NCI-H1092 treated with DMSO at 0.1 percent for 48 hours (cell line): ENCODE measurements at regions not wholly inside any gene's neighbourhood (a gene's known extent, or its start where the extent isn't known, plus 50 kb on each side); places are given as distances from the start of the nearest gene placed in this dataset.
"Not testable (repeated sequence)": the region's sequence is repeated elsewhere in the genome, so short reads cannot be mapped to it uniquely, and the experiment has no call there.

Source experiments
- DNase-seq: peaks from one replicate; lab custom pipeline; 2025; lab: John Stamatoyannopoulos, UW

- peak; percentile 37 for DNase-seq
Observed at GRCh38 chr5:114054594-114054993, 307.3 kb upstream of the KCNN2 start.

DNA sequence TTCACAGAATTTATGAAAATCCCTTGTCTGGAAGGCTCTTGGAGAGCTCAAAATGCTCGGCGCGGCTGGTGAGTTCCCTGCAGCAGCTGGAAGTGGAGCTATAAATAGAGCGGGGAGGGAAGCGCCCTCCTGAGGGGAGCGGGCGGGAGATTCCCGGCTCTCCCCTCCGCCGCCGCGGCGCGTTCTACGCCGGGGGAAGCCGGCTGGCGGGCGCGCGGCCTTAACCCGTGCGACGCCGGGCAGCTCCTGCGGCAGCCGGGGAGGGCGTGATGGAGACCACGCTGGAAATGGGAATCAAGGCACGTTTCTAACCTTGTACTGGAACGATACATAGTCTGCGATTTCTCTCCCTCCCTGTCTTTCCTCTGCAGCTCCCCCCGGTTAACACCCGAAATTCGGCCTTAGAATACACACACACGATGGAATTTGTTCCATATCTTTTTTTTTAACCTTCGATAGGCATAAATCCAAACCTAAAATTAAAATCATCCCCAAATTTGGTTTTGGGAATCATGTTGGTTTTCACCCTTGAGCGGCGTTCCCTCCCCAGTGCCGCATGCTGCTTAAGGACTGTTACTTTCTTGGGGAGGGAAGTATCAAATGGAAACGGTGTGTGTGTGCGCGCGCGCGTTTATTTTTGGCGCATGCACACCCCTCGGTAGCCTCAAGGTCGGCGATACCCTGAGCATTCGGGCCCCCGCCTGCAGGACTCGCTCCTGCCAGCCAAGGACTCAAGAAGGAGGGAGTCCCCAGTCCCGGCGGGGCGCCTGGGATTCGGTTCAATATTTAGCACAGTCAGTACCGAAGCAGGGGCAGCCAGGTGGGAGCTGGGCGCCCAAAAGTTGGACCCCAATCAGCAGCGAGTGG lies 306.3 kb upstream of the KCNN2 start:
- peak; percentile 73 for DNase-seq

- no peak for DNase-seq
Observed at GRCh38 chr5:114056185-114056538, 305.7 kb upstream of the KCNN2 start.

DNA sequence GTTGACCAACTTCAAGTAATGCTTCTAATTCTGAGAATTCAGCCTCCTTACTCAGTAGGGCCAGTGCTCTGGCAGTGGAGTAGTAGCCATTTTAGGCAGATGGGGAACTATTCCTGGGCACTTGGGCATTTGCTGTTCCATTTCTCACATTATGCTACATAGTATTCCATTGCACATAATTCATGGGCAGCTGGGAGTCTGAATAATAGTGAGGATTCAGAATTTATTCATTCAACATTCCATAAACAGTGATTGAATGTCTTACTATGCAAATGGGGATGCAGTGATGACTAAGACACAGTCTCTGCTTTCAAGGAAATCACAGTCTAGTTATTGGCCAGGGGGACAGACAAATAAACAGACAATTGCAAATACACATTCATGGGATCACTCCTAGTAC lies 301.0 kb upstream of the KCNN2 start:
- no peak for DNase-seq

DNA sequence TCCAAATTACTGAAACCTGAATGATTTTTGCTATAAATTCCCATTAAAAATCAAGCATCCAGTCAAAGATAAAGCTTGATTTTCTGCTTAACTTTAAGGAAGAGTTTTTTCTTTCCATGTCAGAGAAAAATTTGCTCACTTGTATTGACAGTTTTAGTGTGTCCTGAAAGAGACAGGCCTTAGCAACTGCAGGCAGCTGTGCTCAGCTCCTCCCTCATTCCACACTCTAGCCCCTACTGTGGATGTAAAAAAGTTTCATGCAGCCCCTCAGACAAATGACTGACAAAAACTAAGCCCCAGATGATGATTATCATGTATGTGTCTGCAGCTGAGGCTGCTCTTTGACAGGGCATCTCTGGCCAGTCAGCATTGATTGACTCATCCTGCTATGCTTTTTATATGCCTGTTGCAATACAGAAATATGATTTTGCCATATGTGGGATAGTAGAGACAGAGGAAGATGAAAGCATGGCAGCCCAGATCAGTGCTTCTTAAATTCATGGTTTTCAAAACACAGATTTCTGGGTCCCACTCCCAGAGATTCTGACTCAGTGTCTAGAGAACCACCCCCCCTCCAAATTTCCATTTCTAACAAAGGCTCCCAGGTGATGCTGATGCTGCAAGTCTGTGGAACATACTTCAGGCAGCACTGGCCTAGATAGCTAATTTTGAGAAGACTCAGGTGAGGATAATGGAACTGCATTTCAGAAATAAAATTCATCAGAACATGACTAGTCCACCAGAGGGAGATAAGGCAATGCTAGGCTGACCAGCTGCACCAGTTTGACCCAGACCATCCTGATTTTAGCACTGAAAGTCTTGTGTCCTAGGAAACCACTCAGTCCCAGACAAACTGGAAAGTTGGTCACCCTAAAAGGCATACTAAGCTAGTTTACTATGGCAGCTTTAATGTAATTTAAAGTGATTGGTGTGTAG lies 298.7 kb upstream of the KCNN2 start:
- no peak for DNase-seq

DNA sequence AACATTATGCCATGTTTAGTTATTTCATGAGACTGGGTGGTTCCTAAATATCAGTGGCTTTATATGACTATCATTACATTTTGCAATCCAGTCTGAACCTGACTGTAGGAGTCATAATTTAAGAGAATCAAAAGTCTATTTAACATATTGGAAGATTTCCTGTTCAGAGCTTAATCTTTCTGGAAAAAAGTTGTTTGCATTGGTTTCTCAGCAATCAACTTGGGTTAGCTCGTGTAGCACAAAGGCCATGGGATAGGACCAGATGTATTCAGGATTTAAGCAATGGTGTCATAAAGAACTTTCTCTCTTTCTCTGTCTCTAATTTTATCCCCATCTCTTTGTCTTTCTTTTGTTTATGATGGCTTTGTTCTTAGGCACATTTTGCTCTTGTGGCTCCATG lies 296.0 kb upstream of the KCNN2 start:
- no peak for DNase-seq

GRCh38 chr5:114070093-114070722 lies 291.7 kb upstream of the KCNN2 start:
- no peak for DNase-seq

DNA sequence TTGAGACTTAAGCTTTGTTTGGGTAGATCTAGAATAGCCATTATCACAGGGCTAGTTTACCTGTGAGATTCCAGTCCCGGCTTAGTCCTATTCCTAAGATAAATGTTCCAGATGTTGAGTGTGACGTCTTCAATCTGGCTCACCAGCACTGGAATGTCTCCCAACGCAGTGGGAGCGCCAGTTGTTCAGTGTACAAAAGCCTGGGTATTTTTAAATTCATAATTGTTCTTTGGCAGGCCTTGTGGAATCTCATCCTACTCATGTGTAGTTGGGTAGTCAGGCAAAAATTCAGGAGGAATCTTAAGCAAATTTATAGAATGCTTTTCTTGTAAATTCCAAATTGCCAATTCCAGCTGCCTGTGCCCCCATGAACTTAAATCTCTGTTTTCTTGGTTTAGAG lies 272.6 kb upstream of the KCNN2 start:
- no peak for DNase-seq

DNA sequence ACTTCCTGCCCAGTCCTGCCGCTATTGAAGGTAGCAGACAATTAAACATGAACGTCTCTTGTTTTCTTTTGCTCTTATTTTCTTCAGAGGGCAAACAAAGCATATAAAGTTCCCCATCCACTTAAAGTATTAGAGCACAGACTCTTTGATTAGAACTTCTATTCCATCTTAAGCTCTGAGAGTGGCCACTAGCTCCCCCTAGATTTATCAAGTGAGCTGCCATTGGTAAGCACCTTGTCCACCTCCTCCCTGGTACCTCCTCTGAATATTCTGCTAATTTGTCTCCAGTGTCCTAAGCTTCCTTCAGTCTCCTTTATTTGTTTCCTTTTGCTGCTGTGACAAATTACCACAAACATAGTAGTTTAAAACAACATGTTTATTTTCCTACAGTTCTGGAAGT lies 264.3 kb upstream of the KCNN2 start:
- no peak for DNase-seq

GRCh38 chr5:114099161-114099560 lies 262.7 kb upstream of the KCNN2 start:
- DNase-seq: no peak

- DNase-seq: peak; percentile 0
Observed at GRCh38 chr5:114101153-114101552, 260.7 kb upstream of the KCNN2 start.

DNA sequence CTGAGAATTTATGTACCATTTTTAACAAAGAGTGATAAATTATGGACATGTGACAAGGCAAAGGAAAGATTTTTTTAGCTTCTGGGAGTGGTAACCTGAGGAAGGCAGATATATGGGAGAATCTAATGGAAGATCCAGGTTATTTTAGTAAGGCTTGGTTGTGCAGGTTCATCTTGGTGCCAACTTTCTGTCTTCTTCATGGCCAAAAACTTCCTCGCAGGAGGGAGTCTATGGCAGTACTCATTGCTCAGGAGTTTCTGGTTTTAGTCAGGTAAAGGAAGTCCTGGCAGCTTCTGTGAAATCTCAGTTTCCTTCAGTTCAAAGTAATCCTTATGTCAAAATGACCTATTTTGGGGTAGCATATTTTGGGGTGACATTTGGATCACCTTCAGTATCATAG lies 248.3 kb upstream of the KCNN2 start:
- no peak for DNase-seq

DNA sequence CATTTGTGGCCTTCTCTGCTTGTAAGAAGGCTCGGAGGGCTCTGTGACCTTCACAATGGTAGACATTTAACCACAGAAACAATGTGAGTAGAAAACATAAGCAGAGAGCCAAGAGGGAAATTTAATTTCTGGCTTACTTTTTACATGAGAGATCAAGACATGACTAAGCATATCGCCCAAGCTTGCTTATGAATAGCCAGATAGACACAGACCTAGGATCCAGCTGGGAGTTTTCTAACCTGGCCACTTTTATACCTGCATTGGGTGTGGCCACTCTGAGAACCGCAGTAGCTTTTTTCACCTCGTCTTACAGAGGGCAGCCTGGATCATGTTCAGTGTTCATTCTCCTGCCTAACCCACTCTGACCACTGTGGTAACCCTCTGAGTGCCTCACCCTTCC lies 244.9 kb upstream of the KCNN2 start:
- DNase-seq: no peak

- DNase-seq: no peak
Observed at GRCh38 chr5:114118511-114118910, 243.4 kb upstream of the KCNN2 start.

DNA sequence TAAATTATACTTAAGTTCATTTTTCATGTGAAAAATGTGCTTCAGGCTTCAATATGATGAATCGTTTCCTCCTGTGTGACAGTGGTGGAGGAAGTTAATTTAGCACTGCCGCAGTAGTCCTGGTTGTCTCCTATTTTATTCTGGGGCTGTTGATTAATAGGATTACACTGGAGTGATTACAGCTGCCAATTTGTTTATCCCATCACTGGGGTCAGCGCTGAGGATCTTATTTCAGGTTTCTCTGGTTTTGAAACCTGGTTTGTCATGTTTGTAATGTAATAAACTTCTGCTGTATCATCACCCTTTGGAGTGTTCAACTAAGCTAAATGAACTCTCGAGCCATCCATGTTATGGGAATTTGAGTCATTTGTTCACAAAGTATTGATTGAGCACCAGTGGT lies 241.7 kb upstream of the KCNN2 start:
- no peak for DNase-seq

DNA sequence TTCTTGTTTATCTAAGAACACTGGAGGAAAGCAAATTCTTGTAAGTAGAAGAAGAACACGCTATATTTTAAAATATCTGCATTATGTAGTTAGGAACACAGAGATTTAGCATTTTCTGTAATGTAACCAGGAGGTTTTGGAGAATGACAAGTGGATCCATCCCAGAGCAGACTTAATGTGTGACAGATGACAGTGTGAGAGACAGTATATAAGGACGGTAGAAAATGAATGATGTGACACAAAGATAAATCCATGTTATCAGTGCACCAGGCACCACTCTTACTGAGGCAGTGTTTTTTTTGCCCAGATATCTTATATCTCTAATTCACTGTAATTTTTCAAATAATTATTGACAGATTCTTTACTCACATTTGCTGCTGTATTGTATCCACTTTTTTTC lies 239.0 kb upstream of the KCNN2 start:
- no peak for DNase-seq

DNA sequence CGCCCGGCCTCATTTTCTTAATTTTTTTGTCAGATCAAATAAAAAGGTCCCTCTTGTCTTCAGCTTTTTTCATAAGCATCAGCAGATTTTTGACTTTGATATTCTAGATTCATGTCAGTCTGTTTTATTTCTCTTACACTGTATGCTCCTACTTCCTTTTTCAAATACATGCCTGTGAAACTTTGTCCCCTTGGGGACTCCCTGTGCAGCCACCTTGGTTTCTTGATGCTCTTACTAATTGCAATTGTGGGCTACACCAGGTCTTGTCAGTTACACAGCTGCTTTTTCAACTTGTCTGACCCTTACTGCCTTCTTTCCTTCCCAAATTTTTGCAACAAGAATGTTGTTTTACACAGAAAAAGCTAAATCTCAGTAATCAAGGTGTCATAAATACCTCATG lies 238.2 kb upstream of the KCNN2 start:
- DNase-seq: no peak

GRCh38 chr5:114146398-114146797 lies 215.5 kb upstream of the KCNN2 start:
- DNase-seq: no peak

- no peak for DNase-seq
Observed at GRCh38 chr5:114148253-114148652, 213.6 kb upstream of the KCNN2 start.

DNA sequence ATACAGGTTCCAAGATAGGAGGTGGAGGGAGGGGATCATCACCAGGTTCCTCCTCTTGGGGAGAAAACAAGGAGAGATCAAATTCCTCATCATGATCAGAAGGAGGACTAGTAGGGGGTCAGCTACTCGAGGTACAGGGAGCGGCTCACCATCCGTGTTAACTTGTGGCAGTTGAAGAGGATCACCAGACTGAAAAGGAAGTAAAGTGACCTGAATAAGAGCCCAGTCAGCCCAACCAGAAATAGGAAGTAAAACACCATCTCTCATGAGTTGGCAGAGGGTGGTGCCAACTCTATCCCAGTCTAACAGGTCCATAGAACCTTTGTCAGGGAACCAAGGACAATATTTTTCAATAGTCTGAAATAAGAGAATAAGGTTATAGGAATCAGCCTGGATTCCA lies 213.1 kb upstream of the KCNN2 start:
- not testable (repeated sequence) for DNase-seq

- DNase-seq: no peak
Observed at GRCh38 chr5:114152656-114153360, 209.1 kb upstream of the KCNN2 start.

- no peak for DNase-seq
Observed at GRCh38 chr5:114153392-114153791, 208.5 kb upstream of the KCNN2 start.
